CD14-positive monocyte (primary cell): ENCODE measurements at regions not wholly inside any gene's neighbourhood (a gene's known extent, or its start where the extent isn't known, plus 50 kb on each side); places are given as distances from the start of the nearest gene placed in this dataset.

Experiments
- DNase-seq, 3 donors: peaks; one replicate each; pipeline ENCODE4 v3.0.0-alpha.2; 2011 to 2022
- H2AFZ ChIP-seq: 2 replicates; pipeline ENCODE4 v1.6.0; 2012; ENCODE audit warnings: mild to moderate bottlenecking, low read depth, low read length, inconsistent platforms; ENCODE audit not compliant: insufficient read depth, poor library complexity, severe bottlenecking
- H3K27ac ChIP-seq, 2 donors: 1 replicate in 1 of 2; 2 replicates in 1 of 2; pipeline ENCODE4 v1.5.1; 2012 to 2013; ENCODE audit warnings: low read length in 2 of 2, control low read depth in 1 of 2, inconsistent platforms in 1 of 2, low read depth in 1 of 2, mild to moderate bottlenecking in 1 of 2
- H3K27me3 ChIP-seq, 2 donors: one replicate each; pipeline versions ENCODE4 v1.6.0 to v1.6.1; 2011 to 2013; ENCODE audit warnings: low read length in 2 of 2; ENCODE audit not compliant: control insufficient read depth in 2 of 2, insufficient read depth in 2 of 2
- H3K36me3 ChIP-seq, 2 donors: replicated peaks in 1 of 2; 1 replicate in 1 of 2; 2 replicates in 1 of 2; pipeline versions ENCODE4 v1.5.1 to v1.6.1; 2012 to 2013; ENCODE audit warnings: low read length in 2 of 2, control low read depth in 1 of 2, inconsistent platforms in 1 of 2, mild to moderate bottlenecking in 1 of 2; ENCODE audit not compliant: insufficient read depth in 2 of 2, control insufficient read depth in 1 of 2
- H3K4me1 ChIP-seq, 2 donors: 1 replicate in 1 of 2; 2 replicates in 1 of 2; pipeline versions ENCODE4 v1.5.1 to v1.6.1; 2012 to 2013; ENCODE audit warnings: low read length in 2 of 2, control low read depth in 1 of 2, inconsistent platforms in 1 of 2, mild to moderate bottlenecking in 1 of 2, moderate library complexity in 1 of 2; ENCODE audit not compliant: insufficient read depth in 2 of 2, control insufficient read depth in 1 of 2
- H3K4me2 ChIP-seq: replicated peaks from 2 replicates; pipeline ENCODE3; 2012; ENCODE audit warnings: low read length, moderate library complexity, mild to moderate bottlenecking; ENCODE audit not compliant: poor library complexity, severe bottlenecking; ENCODE audit errors: extremely low read depth
- H3K4me3 ChIP-seq, 3 experiments: fragments of 200-600 bp in 1 of 3; sonication (generic) in 1 of 3; replicated peaks in 1 of 3; 1 replicate in 2 of 3; 2 replicates in 1 of 3; pipeline ENCODE4 v1.5.1; 2011 to 2013; ENCODE audit warnings: low read length in 3 of 3, mild to moderate bottlenecking in 3 of 3, control low read depth in 2 of 3, low read depth in 2 of 3, inconsistent platforms in 1 of 3, moderate library complexity in 1 of 3
- H3K79me2 ChIP-seq: 2 replicates; pipeline ENCODE4 v1.6.0; 2012; ENCODE audit warnings: mild to moderate bottlenecking, control low read depth, inconsistent platforms, low read length, moderate library complexity; ENCODE audit not compliant: insufficient read depth
- H3K9ac ChIP-seq: 2 replicates; pipeline ENCODE4 v1.6.0; 2017; ENCODE audit warnings: low read length, mild to moderate bottlenecking; ENCODE audit not compliant: insufficient read depth, poor library complexity, severe bottlenecking
- H3K9me3 ChIP-seq, 2 donors: replicated peaks in 1 of 2; 1 replicate in 1 of 2; 2 replicates in 1 of 2; pipeline versions ENCODE4 v1.5.1 to v1.6.1; 2012 to 2013; ENCODE audit warnings: low read length in 2 of 2, control low read depth in 1 of 2; ENCODE audit not compliant: control insufficient read depth in 1 of 2, insufficient read depth in 1 of 2
- H4K20me1 ChIP-seq: 2 replicates; pipeline ENCODE4 v1.6.0; 2012; ENCODE audit warnings: mild to moderate bottlenecking, low read length, control low read depth, moderate library complexity; ENCODE audit not compliant: insufficient read depth
- H3K27ac Mint-ChIP-seq, 7 donors: one replicate each; pipeline ENCODE4 v1.8.0; 2020; ENCODE audit warnings: mild to moderate bottlenecking in 7 of 7, mixed read lengths in 7 of 7, moderate library complexity in 6 of 7, inconsistent platforms in 2 of 7
- H3K27me3 Mint-ChIP-seq, 3 donors: one replicate each; pipeline ENCODE4 v1.8.0; 2021 to 2022; ENCODE audit warnings: low read depth in 3 of 3, mild to moderate bottlenecking in 3 of 3, mixed read lengths in 3 of 3, moderate library complexity in 3 of 3, inconsistent platforms in 1 of 3
- H3K36me3 Mint-ChIP-seq, 2 donors: one replicate each; pipeline ENCODE4 v1.8.0; 2020; ENCODE audit warnings: mixed read lengths in 2 of 2, inconsistent platforms in 1 of 2, mild to moderate bottlenecking in 1 of 2
- H3K4me1 Mint-ChIP-seq: one replicate; pipeline ENCODE4 v1.8.0; 2020; ENCODE audit warnings: mild to moderate bottlenecking, mixed read lengths
- H3K4me3 Mint-ChIP-seq, 2 donors: one replicate each; pipeline ENCODE4 v1.8.0; 2020; ENCODE audit warnings: mild to moderate bottlenecking in 2 of 2, mixed read lengths in 2 of 2, moderate library complexity in 1 of 2
- H3K9me3 Mint-ChIP-seq, 7 donors: one replicate each; pipeline ENCODE4 v1.8.0; 2020 to 2022; ENCODE audit warnings: mixed read lengths in 7 of 7, mild to moderate bottlenecking in 6 of 7, moderate library complexity in 6 of 7, inconsistent platforms in 2 of 7
- CTCF ChIP-seq: fragments of 200-600 bp; IDR thresholded peaks from one replicate; pipeline ENCODE4 v1.8.0; 2022; ENCODE audit warnings: antibody characterized with exemption, mild to moderate bottlenecking
- WGBS: methylation state at CpG from one replicate; pipeline ENCODE4 v1.1.5; 2013; ENCODE audit warnings: missing lambda C conversion rate; ENCODE audit not compliant: insufficient coverage; 5-methylcytosine and 5-hydroxymethylcytosine counted together
- intact Hi-C, 2 donors: fragments of 100-400 bp; cut with micrococcal nuclease; formaldehyde crosslinking; loops; one replicate each; pipeline versions ENCODE4 v1.15.0 to v1.15.1; 2023

- Mint-ChIP-seq H3K4me1 (no peaks in the 10 kb centered on the region), H3K9me3 (peaks cover 0 to 2% (median 0%) of the 10 kb centered on the region in 7 donors), H3K27me3 (peaks cover 0 to 7% (median 2%) of the 10 kb centered on the region in 3 donors), H3K27ac (no peak overlapping the region), H3K36me3 (no peaks in the 10 kb centered on the region), H3K4me3 (no peak overlapping the region)
- DNase-seq, result no peak
- 86% methylated on average over 5 of the region's 5 CpGs for WGBS
- H3K27me3 ChIP-seq, result no peaks in the 10 kb centered on the region
- H3K4me1 ChIP-seq, result no peaks in the 10 kb centered on the region
- H2AFZ ChIP-seq, result no peak overlapping the region
- intact Hi-C loops, result loop anchor here in 1 of 2 donors (10.0 kb wide), 1 partner anchor 147 kb away; no protein-coding TSS in a partner anchor
- no peak overlapping the region for H3K9ac ChIP-seq
- H3K36me3 ChIP-seq, result no peaks in the 10 kb centered on the region
- H3K27ac ChIP-seq, result no peak overlapping the region
- H3K4me3 ChIP-seq, result no peak overlapping the region
- no peaks in the 10 kb centered on the region for H4K20me1 ChIP-seq
- H3K4me2 ChIP-seq, result no peak overlapping the region
- no peaks in the 10 kb centered on the region for H3K79me2 ChIP-seq
- no peak for TF ChIP-seq CTCF
- no peaks in the 10 kb centered on the region for H3K9me3 ChIP-seq
Measured at GRCh38 chr7:131652194-131652593, 95.8 kb upstream of the PODXL start.

GRCh38 chr7:131649879-131650278 lies 93.5 kb upstream of the PODXL start:
- Histone ChIP-seq H3K4me1 (no peaks in the 10 kb centered on the region), H2AFZ (no peak overlapping the region), H3K79me2 (no peaks in the 10 kb centered on the region), H4K20me1 (no peaks in the 10 kb centered on the region), H3K27me3 (no peaks in the 10 kb centered on the region), H3K4me2 (no peak overlapping the region), H3K9me3 (no peaks in the 10 kb centered on the region), H3K27ac (no peak overlapping the region), H3K36me3 (no peaks in the 10 kb centered on the region), H3K4me3 (no peak overlapping the region), H3K9ac (no peak overlapping the region)
- peaks cover 0 to 7% (median 5%) of the 10 kb centered on the region in 3 donors for H3K27me3 Mint-ChIP-seq
- DNase-seq, result no peak
- 93% methylated on average over 9 of the region's 13 CpGs for WGBS
- no peaks in the 10 kb centered on the region for H3K36me3 Mint-ChIP-seq
- H3K9me3 Mint-ChIP-seq, result peaks cover 0 to 2% (median 0%) of the 10 kb centered on the region in 7 donors
- H3K27ac Mint-ChIP-seq, result no peak overlapping the region
- no peak overlapping the region for H3K4me3 Mint-ChIP-seq
- intact Hi-C loops, result loop anchor here in 1 of 2 donors (10.0 kb wide), 1 partner anchor 145 kb away; no protein-coding TSS in a partner anchor
- H3K4me1 Mint-ChIP-seq, result no peaks in the 10 kb centered on the region
- no peak for TF ChIP-seq CTCF
